ENCODE measurements at regions not wholly inside any gene's neighbourhood (a gene's known extent, or its start where the extent isn't known, plus 50 kb on each side); places are given as distances from the start of the nearest gene placed in this dataset.
"Not testable (repeated sequence)": the region's sequence is repeated elsewhere in the genome, so short reads cannot be mapped to it uniquely, and the experiment has no call there.

DNA sequence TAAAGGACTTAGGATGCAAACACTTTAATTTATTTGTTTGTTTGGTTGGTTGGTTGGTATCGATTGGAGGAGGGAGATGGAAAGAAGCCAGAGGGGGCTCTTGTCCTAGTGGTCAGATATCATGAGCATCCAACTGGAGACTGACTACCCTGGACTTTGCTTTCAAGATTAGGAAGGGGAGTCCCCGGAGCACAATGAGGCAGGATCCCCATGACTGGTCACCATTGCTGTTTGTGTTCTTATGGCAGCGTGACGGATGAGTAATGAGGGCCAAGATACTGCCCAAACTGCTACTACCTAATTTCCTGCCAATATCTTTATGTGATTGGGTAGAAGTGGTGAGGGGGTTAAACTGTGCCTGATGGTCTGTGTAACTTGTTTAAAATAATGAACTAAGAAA lies 354.6 kb upstream of the ROPN1 start:
- no peak overlapping the region for H3K4me3 Mint-ChIP-seq
- H3K9me3 Mint-ChIP-seq = no peaks in the 10 kb centered on the region
- no peaks in the 10 kb centered on the region for H3K4me1 Mint-ChIP-seq
- intact Hi-C loops (cut with micrococcal nuclease) = no loop called here
- H3K36me3 Mint-ChIP-seq (ENCODE audit: low read depth) = no peaks in the 10 kb centered on the region
- H3K27ac Mint-ChIP-seq = no peak overlapping the region
- peaks cover 1% of the 10 kb centered on the region for H3K27me3 Mint-ChIP-seq
- no peak for DNase-seq

GRCh38 chr3:124347418-124347817 lies 355.5 kb upstream of the ROPN1 start:
- intact Hi-C loops (cut with micrococcal nuclease) = no loop called here
- Mint-ChIP-seq H3K36me3 (ENCODE audit: low read depth) (no peaks in the 10 kb centered on the region), H3K4me3 (no peak overlapping the region), H3K27me3 (peaks cover 1% of the 10 kb centered on the region), H3K27ac (no peak overlapping the region), H3K9me3 (no peaks in the 10 kb centered on the region), H3K4me1 (no peaks in the 10 kb centered on the region)
- DNase-seq = no peak

GRCh38 chr3:124348555-124348954 lies 356.6 kb upstream of the ROPN1 start:
- intact Hi-C loops (cut with micrococcal nuclease) = not testable (repeated sequence)

DNA sequence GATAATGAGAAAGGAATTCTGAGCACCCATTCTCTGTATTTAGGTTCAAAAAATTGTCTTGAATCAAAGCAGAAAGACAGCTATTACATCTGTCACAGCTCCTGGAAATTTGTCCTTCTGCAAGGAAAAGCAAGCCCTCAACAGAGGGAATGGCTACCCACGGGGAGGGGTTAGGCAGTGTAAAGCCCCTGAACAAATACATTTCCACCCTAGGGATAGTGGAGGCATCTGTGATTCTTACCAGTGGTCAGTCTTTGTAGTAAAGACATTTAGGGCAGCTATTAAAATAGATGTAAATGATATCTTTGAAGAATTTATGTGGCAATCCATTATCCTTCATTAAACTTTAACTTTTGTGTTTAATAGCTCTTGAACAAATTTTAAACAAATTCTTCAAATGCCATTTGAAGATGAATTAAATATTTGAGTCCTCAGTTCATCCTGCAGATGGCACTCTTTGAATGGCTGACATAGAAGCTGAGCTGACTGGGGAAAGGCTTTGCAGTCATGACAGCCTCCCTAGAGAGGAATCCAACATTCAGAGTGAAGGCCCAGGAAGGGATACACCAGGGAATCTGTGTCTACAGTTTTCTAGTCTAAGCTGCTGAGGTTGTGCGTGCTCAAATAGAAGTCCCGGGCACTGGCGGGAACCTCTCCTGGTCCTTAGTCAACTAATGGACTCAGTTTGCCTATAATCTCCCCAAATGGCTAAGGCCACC lies 359.7 kb upstream of the ROPN1 start:
- no peak overlapping the region for H3K27ac Mint-ChIP-seq
- intact Hi-C loops (cut with micrococcal nuclease) = loop anchor here (5.0 kb wide), 2 partner anchors 116 to 201 kb away; no protein-coding TSS in a partner anchor
- H3K4me3 Mint-ChIP-seq = no peak overlapping the region
- DNase-seq = no peak
- no peaks in the 10 kb centered on the region for H3K4me1 Mint-ChIP-seq
- H3K9me3 Mint-ChIP-seq = no peaks in the 10 kb centered on the region
- no peaks in the 10 kb centered on the region for H3K36me3 Mint-ChIP-seq (ENCODE audit: low read depth)
- peaks cover 9% of the 10 kb centered on the region for H3K27me3 Mint-ChIP-seq

More at GRCh38 chr3:124348555-124348954, 356.6 kb upstream of the ROPN1 start:
- H3K4me3 Mint-ChIP-seq; H3K4me1 Mint-ChIP-seq; H3K27ac Mint-ChIP-seq; DNase-seq; H3K9me3 Mint-ChIP-seq; H3K36me3 Mint-ChIP-seq (ENCODE audit: low read depth); H3K27me3 Mint-ChIP-seq: not testable (repeated sequence)

DNA sequence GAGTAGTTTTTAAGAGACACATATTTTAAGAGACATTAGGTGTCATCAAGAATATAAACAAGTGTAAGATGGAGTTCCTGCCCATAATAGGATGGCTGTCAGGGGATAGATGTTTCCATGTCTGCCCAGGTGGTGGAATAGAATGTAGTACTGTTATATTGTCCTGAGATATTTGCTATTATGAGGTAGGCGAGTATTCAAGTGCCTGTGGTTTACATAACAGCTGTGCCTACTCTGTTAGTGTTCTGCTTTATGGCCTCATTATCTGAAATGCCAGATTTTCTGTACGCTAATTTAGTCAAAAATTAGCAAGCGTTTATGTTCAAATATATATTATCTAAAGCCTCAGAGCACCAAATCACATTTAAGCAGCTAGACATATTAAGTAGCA lies 360.2 kb upstream of the ROPN1 start:
- Mint-ChIP-seq H3K27me3 (peaks cover 9% of the 10 kb centered on the region), H3K9me3 (no peaks in the 10 kb centered on the region), H3K27ac (no peak overlapping the region), H3K36me3 (ENCODE audit: low read depth) (no peaks in the 10 kb centered on the region), H3K4me3 (no peak overlapping the region), H3K4me1 (no peaks in the 10 kb centered on the region)
- intact Hi-C loops (cut with micrococcal nuclease) = loop anchor here (5.0 kb wide), 2 partner anchors 115 to 200 kb away; no protein-coding TSS in a partner anchor
- DNase-seq = no peak

GRCh38 chr3:124353691-124354090 lies 361.8 kb upstream of the ROPN1 start:
- Mint-ChIP-seq H3K4me3 (no peak overlapping the region), H3K4me1 (no peaks in the 10 kb centered on the region), H3K27ac (no peak overlapping the region), H3K27me3 (peaks cover 9% of the 10 kb centered on the region), H3K9me3 (no peaks in the 10 kb centered on the region), H3K36me3 (ENCODE audit: low read depth) (no peaks in the 10 kb centered on the region)
- no peak for DNase-seq
- intact Hi-C loops (cut with micrococcal nuclease) = loop anchor here (5.0 kb wide), 2 partner anchors 114 to 199 kb away; no protein-coding TSS in a partner anchor

DNA sequence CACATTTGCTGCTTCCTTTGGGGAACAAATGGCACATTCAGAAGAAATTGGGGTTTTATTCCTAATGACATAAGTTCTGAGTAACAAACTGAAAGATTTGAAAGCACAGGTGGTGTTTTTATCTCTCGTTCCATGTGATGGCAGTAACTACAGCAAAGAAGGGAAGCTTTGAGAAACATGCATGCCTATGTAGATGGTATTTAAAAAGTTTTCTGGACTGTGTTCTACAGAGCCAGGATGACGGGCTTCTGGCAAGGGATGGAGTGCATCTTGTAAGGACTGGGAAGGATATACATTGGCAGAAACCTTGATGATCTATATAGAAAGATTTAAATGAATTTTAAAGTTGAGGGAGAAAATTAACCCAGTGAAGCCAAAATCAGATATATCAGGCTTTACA lies 362.2 kb upstream of the ROPN1 start:
- Mint-ChIP-seq H3K27me3 (peaks cover 9% of the 10 kb centered on the region), H3K27ac (no peak overlapping the region), H3K4me3 (no peak overlapping the region), H3K4me1 (no peaks in the 10 kb centered on the region), H3K36me3 (ENCODE audit: low read depth) (no peaks in the 10 kb centered on the region), H3K9me3 (no peaks in the 10 kb centered on the region)
- no peak for DNase-seq
- intact Hi-C loops (cut with micrococcal nuclease) = loop anchor here (5.0 kb wide), 2 partner anchors 113 to 198 kb away; no protein-coding TSS in a partner anchor

GRCh38 chr3:124358156-124358555 lies 366.2 kb upstream of the ROPN1 start:
- Mint-ChIP-seq H3K4me1 (no peaks in the 10 kb centered on the region), H3K9me3 (no peaks in the 10 kb centered on the region), H3K27ac (no peak overlapping the region), H3K36me3 (ENCODE audit: low read depth) (no peaks in the 10 kb centered on the region), H3K4me3 (no peak overlapping the region), H3K27me3 (peaks cover 9% of the 10 kb centered on the region)
- no peak for DNase-seq
- intact Hi-C loops (cut with micrococcal nuclease) = no loop called here

GRCh38 chr3:124360155-124360554 lies 368.2 kb upstream of the ROPN1 start:
- Mint-ChIP-seq H3K36me3 (ENCODE audit: low read depth) (no peaks in the 10 kb centered on the region), H3K4me1 (no peaks in the 10 kb centered on the region), H3K27ac (no peak overlapping the region), H3K27me3 (peaks cover 2% of the 10 kb centered on the region), H3K9me3 (no peaks in the 10 kb centered on the region), H3K4me3 (no peak overlapping the region)
- DNase-seq = no peak
- intact Hi-C loops (cut with micrococcal nuclease) = no loop called here

GRCh38 chr3:124360563-124360962 lies 368.6 kb upstream of the ROPN1 start:
- Mint-ChIP-seq H3K4me3 (no peak overlapping the region), H3K27ac (no peak overlapping the region), H3K9me3 (no peaks in the 10 kb centered on the region), H3K27me3 (peaks cover 2% of the 10 kb centered on the region), H3K36me3 (ENCODE audit: low read depth) (no peaks in the 10 kb centered on the region), H3K4me1 (no peaks in the 10 kb centered on the region)
- intact Hi-C loops (cut with micrococcal nuclease) = no loop called here
- no peak for DNase-seq

GRCh38 chr3:124361566-124361965 lies 368.7 kb upstream of the UMPS start:
- intact Hi-C loops (cut with micrococcal nuclease) = no loop called here
- DNase-seq = no peak
- Mint-ChIP-seq H3K9me3 (no peaks in the 10 kb centered on the region), H3K4me1 (no peaks in the 10 kb centered on the region), H3K4me3 (no peak overlapping the region), H3K27ac (no peak overlapping the region), H3K36me3 (ENCODE audit: low read depth) (no peaks in the 10 kb centered on the region), H3K27me3 (peaks cover 2% of the 10 kb centered on the region)

GRCh38 chr3:124362455-124362854 lies 367.8 kb upstream of the UMPS start:
- Mint-ChIP-seq H3K4me3 (no peak overlapping the region), H3K27me3 (peaks cover 2% of the 10 kb centered on the region), H3K9me3 (no peaks in the 10 kb centered on the region), H3K27ac (no peak overlapping the region), H3K4me1 (no peaks in the 10 kb centered on the region), H3K36me3 (ENCODE audit: low read depth) (no peaks in the 10 kb centered on the region)
- intact Hi-C loops (cut with micrococcal nuclease) = no loop called here
- no peak for DNase-seq

GRCh38 chr3:124363476-124363875 lies 366.8 kb upstream of the UMPS start:
- H3K36me3 Mint-ChIP-seq (ENCODE audit: low read depth) = no peaks in the 10 kb centered on the region
- H3K4me3 Mint-ChIP-seq = no peak overlapping the region
- intact Hi-C loops (cut with micrococcal nuclease) = no loop called here
- H3K27ac Mint-ChIP-seq = no peak overlapping the region
- H3K27me3 Mint-ChIP-seq = peaks cover 2% of the 10 kb centered on the region
- no peak for DNase-seq
- no peaks in the 10 kb centered on the region for H3K4me1 Mint-ChIP-seq
- H3K9me3 Mint-ChIP-seq = no peaks in the 10 kb centered on the region

DNA sequence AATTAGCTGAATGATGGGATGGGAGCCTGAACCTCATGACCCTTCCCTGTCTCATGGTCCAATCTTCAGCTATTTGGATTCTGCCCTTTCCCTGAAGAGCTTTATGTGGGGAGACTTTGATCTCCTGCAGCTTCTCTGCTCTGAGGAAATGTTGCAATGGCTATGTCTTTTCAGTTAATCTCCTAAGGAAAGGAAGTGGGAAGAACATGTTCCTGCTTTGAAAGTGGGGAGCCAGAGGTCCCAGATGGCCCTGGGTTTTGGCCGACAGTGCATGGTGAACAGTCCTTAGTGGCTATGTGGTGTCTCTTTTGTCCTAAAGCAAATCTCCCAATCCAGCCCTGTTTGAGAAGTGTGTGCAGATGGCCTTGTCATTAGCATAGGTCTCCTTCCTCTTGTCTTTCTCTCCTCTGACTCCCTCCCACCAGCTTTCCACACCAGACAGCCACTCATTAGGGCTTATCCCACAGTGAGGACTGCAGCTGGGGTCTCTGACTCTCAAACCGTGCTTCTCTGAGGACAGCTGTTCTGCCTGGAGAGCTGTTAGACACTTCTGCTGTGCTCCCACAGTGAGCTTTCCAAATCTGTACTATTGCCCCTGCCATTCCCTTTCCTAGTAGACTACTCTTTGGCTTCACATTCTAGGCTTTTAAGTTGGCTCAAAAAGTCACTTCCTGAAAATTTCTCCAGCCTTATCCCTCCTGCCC lies 365.8 kb upstream of the UMPS start:
- Mint-ChIP-seq H3K27me3 (peaks cover 2% of the 10 kb centered on the region), H3K4me3 (no peak overlapping the region), H3K27ac (no peak overlapping the region), H3K36me3 (ENCODE audit: low read depth) (no peaks in the 10 kb centered on the region), H3K4me1 (no peaks in the 10 kb centered on the region), H3K9me3 (no peaks in the 10 kb centered on the region)
- DNase-seq = no peak
- intact Hi-C loops (cut with micrococcal nuclease) = no loop called here

All from activated CD4-positive, alpha-beta T cell treated with anti-CD3 and anti-CD28 coated beads, Interleukin-2, amount 10 ng/mL, durations not matched to agents 24 days and 14 days (primary cell).